ENCODE measurements at regions not wholly inside any gene's neighbourhood (a gene's known extent, or its start where the extent isn't known, plus 50 kb on each side); places are given as distances from the start of the nearest gene placed in this dataset.

DNA sequence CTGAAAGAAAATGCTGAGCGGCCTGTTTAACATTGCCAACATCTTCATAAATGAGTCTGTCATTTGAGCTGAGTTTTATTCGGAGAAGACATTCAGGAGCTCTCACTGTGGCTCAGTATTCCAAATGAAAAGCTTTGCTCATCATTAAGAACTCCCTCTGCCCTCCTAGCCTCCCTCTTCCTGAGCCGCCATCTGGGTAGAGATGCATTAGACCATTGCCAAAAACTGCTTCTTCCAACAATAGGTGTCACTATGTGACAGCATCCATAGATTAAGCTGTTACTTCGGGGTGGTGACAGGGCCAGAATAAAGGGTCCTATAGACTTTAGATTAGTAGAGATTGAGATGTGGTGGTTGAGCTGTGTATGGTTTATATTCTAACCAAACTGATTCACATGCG is 501.4 kb upstream of the NR2F2 start:
- no peaks in the 10 kb centered on the region for H3K79me2 ChIP-seq (ENCODE audit: low read length)
- no peak overlapping the region for H3K4me3 ChIP-seq (ENCODE audit: low read length)
- no peaks in the 10 kb centered on the region for H3F3A ChIP-seq (ENCODE audit: insufficient read depth, low read length)
- H3K9me2 ChIP-seq (replicated peaks; ENCODE audit: insufficient read depth, low read length) = no peaks in the 10 kb centered on the region
- H3K27me3 ChIP-seq (replicated peaks; ENCODE audit: insufficient read depth, low read length) = no peaks in the 10 kb centered on the region
- TF ChIP-seq, protein P1, sequence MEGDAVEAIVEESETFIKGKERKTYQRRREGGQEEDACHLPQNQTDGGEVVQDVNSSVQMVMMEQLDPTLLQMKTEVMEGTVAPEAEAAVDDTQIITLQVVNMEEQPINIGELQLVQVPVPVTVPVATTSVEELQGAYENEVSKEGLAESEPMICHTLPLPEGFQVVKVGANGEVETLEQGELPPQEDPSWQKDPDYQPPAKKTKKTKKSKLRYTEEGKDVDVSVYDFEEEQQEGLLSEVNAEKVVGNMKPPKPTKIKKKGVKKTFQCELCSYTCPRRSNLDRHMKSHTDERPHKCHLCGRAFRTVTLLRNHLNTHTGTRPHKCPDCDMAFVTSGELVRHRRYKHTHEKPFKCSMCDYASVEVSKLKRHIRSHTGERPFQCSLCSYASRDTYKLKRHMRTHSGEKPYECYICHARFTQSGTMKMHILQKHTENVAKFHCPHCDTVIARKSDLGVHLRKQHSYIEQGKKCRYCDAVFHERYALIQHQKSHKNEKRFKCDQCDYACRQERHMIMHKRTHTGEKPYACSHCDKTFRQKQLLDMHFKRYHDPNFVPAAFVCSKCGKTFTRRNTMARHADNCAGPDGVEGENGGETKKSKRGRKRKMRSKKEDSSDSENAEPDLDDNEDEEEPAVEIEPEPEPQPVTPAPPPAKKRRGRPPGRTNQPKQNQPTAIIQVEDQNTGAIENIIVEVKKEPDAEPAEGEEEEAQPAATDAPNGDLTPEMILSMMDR (IDR thresholded peaks at IDR 0.05; ENCODE audit: low read length) = 0 out of 2 replicates have a peak, but pooled peaks have one; percentile 7
- no peak for TF ChIP-seq EZH2phosphoT487 (IDR thresholded peaks at IDR 0.05; ENCODE audit: low read length)
- H2AFZ ChIP-seq (ENCODE audit: low read length) = no peak overlapping the region
- no peaks in the 10 kb centered on the region for H3K9me3 ChIP-seq (replicated peaks; ENCODE audit: insufficient read depth, low read length)
- H3K9ac ChIP-seq (ENCODE audit: low read length) = no peak overlapping the region
- no peak overlapping the region for H3K27ac ChIP-seq (ENCODE audit: low read length)
- DNase-seq = no peak
- H3K4me2 ChIP-seq (ENCODE audit: low read depth, low read length) = no peak overlapping the region
- H3K36me3 ChIP-seq (replicated peaks; ENCODE audit: insufficient read depth, low read length) = no peaks in the 10 kb centered on the region
- H3K4me1 ChIP-seq (ENCODE audit: low read length) = no peaks in the 10 kb centered on the region
- H4K20me1 ChIP-seq (ENCODE audit: insufficient read depth, low read length) = no peaks in the 10 kb centered on the region

DNA sequence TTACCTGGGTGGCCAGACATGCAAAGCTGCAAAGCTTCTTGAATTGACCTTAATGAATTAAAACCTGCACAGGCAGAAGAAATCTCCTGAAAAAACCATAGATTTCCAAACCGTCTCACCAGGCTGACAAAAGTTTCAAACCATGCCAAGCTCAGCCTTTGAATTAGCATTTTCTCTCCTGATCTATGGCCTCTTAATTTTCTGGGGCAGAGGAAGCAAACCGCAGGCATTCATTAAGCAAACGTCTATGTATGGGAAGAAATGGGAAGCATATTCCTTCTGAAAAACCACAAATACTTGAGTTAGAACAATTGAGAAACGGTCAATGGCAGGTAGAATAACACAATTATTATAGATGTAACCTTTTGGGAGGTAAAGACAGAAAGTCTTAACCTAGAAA is 500.2 kb upstream of the NR2F2 start:
- Histone ChIP-seq H3K79me2 (ENCODE audit: low read length) (no peaks in the 10 kb centered on the region), H2AFZ (ENCODE audit: low read length) (no peak overlapping the region)
- no peak for TF ChIP-seq EZH2 (optimal IDR thresholded peaks at IDR 0.05; ENCODE audit: low read depth, low read length)
- TF ChIP-seq, protein P1 (IDR thresholded peaks at IDR 0.05; ENCODE audit: low read length) = no peak
- no peak for TF ChIP-seq EZH2phosphoT487 (IDR thresholded peaks at IDR 0.05; ENCODE audit: low read length)

DNA sequence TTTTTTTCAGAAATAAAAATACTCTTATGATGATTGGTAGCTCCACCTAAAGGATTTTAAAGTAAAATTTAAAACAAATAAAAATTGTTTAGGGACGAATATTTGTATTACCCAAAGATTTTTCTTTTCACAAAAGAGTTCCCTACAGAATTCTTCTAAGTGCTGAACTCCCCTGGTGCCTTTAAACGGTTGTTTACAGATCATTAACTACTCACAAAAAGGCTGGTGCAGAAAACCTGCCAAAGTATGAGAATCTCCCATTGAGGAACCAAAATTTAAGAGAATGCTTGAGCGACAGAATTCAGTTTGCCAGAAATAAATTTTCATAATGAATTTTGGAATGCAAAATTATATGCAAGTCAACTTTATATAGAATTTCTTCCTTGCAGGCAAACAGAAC is 497.8 kb upstream of the NR2F2 start:
- no peaks in the 10 kb centered on the region for H4K20me1 ChIP-seq (ENCODE audit: insufficient read depth, low read length)
- no peak overlapping the region for H2AFZ ChIP-seq (ENCODE audit: low read length)
- H3K4me2 ChIP-seq (ENCODE audit: low read depth, low read length) = no peak overlapping the region
- H3K27me3 ChIP-seq (replicated peaks; ENCODE audit: insufficient read depth, low read length) = no peaks in the 10 kb centered on the region
- no peaks in the 10 kb centered on the region for H3K4me1 ChIP-seq (ENCODE audit: low read length)
- no peak overlapping the region for H3K9ac ChIP-seq (ENCODE audit: low read length)
- no peak overlapping the region for H3K27ac ChIP-seq (ENCODE audit: low read length)
- no peaks in the 10 kb centered on the region for H3K36me3 ChIP-seq (replicated peaks; ENCODE audit: insufficient read depth, low read length)
- DNase-seq = no peak
- no peak overlapping the region for H3K4me3 ChIP-seq (ENCODE audit: low read length)
- no peaks in the 10 kb centered on the region for H3K9me3 ChIP-seq (replicated peaks; ENCODE audit: insufficient read depth, low read length)
- H3K9me2 ChIP-seq (replicated peaks; ENCODE audit: insufficient read depth, low read length) = no peaks in the 10 kb centered on the region
- TF ChIP-seq, protein P1 (IDR thresholded peaks at IDR 0.05; ENCODE audit: low read length) = no peak
- no peak for TF ChIP-seq EZH2phosphoT487 (IDR thresholded peaks at IDR 0.05; ENCODE audit: low read length)
- TF ChIP-seq EZH2 (optimal IDR thresholded peaks at IDR 0.05; ENCODE audit: low read depth, low read length) = no peak
- H3K79me2 ChIP-seq (ENCODE audit: low read length) = no peaks in the 10 kb centered on the region
- H3F3A ChIP-seq (ENCODE audit: insufficient read depth, low read length) = no peaks in the 10 kb centered on the region

More for the DNA sequence above, 500.2 kb upstream of the NR2F2 start:
- Histone ChIP-seq H3F3A (ENCODE audit: insufficient read depth, low read length) (no peaks in the 10 kb centered on the region), H3K27me3 (replicated peaks; ENCODE audit: insufficient read depth, low read length) (no peaks in the 10 kb centered on the region), H3K27ac (ENCODE audit: low read length) (no peak overlapping the region), H3K4me2 (ENCODE audit: low read depth, low read length) (no peak overlapping the region), H3K9me2 (replicated peaks; ENCODE audit: insufficient read depth, low read length) (no peaks in the 10 kb centered on the region), H3K36me3 (replicated peaks; ENCODE audit: insufficient read depth, low read length) (no peaks in the 10 kb centered on the region), H4K20me1 (ENCODE audit: insufficient read depth, low read length) (no peaks in the 10 kb centered on the region), H3K4me1 (ENCODE audit: low read length) (no peaks in the 10 kb centered on the region), H3K9me3 (replicated peaks; ENCODE audit: insufficient read depth, low read length) (no peaks in the 10 kb centered on the region), H3K9ac (ENCODE audit: low read length) (no peak overlapping the region), H3K4me3 (ENCODE audit: low read length) (no peak overlapping the region)
- DNase-seq = no peak

Data from MM.1S (cell line).